K562 (cell line): ENCODE measurements at regions not wholly inside any gene's neighbourhood (a gene's known extent, or its start where the extent isn't known, plus 50 kb on each side); places are given as distances from the start of the nearest gene placed in this dataset.

Experiments used
- ATAC-seq: fragments of 200-7000 bp; cut with Tn5 transposase; 3 replicates; pipeline ENCODE4 v1.9.1; 2020; ENCODE audit warnings: moderate library complexity
- BruUV-seq: library from RNA; stranded (reverse); fragments of 400-500 nt; replicated peaks from 2 replicates; lab custom pipeline; 2021; lab: Mats Ljungman, UMichigan
- CTCF ChIA-PET: fragments of 300-600 bp; formaldehyde crosslinking; extraction: SDS; loops from one replicate; lab custom pipeline; 2021; ENCODE audit warnings: low intra/inter-chr PET ratio; lab: Yijun Ruan, JAX
- POLR2A ChIA-PET: fragments of 300-600, 350-650 bp; sonication (Branson Sonifier 250); formaldehyde crosslinking; extraction: SDS; loops from one replicate; lab custom pipeline; 2021; ENCODE audit warnings: antibody characterized with exemption, inconsistent platforms; lab: Yijun Ruan, JAX
- DNase-seq, 4 experiments: peaks; one replicate each; pipeline versions ENCODE4 v3.0.0 to v3.0.0-alpha.2; 2011 to 2018; ENCODE audit warnings: low spot score in 3 of 4, mixed read lengths in 3 of 4; ENCODE audit errors: extremely low read depth in 1 of 4
- FAIRE-seq: peaks from 2 replicates; lab custom pipeline; 2011; peaks lifted over from hg19 to GRCh38; lab: Jason Lieb, UNC
- H2AFZ ChIP-seq: 2 replicates; pipeline ENCODE4 v1.6.0; 2011; ENCODE audit warnings: low read depth, low read length, control low read depth, inconsistent platforms
- H3K27ac ChIP-seq: fragments of 200-600 bp; 3 replicates; pipeline ENCODE4 v1.8.0; 2011; ENCODE audit warnings: low read depth, mild to moderate bottlenecking, control low read depth, inconsistent platforms, low read length, moderate library complexity, mixed read lengths; ENCODE audit errors: extremely low read depth
- H3K27me3 ChIP-seq, 2 experiments: fragments of 300-600 bp in 1 of 2; 2 replicates in 1 of 2; 3 replicates in 1 of 2; pipeline versions ENCODE4 v1.6.0 to v1.8.0; 2011; ENCODE audit warnings: inconsistent platforms in 2 of 2, low read length in 2 of 2, mild to moderate bottlenecking in 1 of 2, mixed read lengths in 1 of 2, moderate library complexity in 1 of 2; ENCODE audit not compliant: control insufficient read depth in 2 of 2, insufficient read depth in 2 of 2
- H3K36me3 ChIP-seq: fragments of 300-600 bp; 3 replicates; pipeline ENCODE4 v1.8.0; 2011; ENCODE audit warnings: mild to moderate bottlenecking, low read length, inconsistent platforms; ENCODE audit not compliant: control insufficient read depth, insufficient read depth
- H3K4me1 ChIP-seq, 2 experiments: fragments of 200-600 bp in 1 of 2; replicated peaks in 1 of 2; 2 replicates in 1 of 2; 3 replicates in 1 of 2; pipeline versions ENCODE4 v1.5.1 to v1.8.0; 2011; ENCODE audit warnings: inconsistent platforms in 2 of 2, low read length in 2 of 2, mild to moderate bottlenecking in 1 of 2, mixed read lengths in 1 of 2, moderate library complexity in 1 of 2; ENCODE audit not compliant: control insufficient read depth in 2 of 2, insufficient read depth in 2 of 2
- H3K4me2 ChIP-seq: 2 replicates; pipeline ENCODE4 v1.6.1; 2011; ENCODE audit warnings: low read length, control low read depth, inconsistent platforms, mixed read lengths; ENCODE audit not compliant: insufficient read depth
- H3K4me3 ChIP-seq: fragments of 200-600 bp; sonication (generic), shearing (Covaris generic); 2 replicates; pipeline ENCODE4 v1.5.1; 2016; ENCODE audit warnings: control low read depth, inconsistent platforms
- H3K79me2 ChIP-seq: fragments of 200-600 bp; 3 replicates; pipeline ENCODE4 v1.8.0; 2011; ENCODE audit warnings: low read length, inconsistent platforms; ENCODE audit not compliant: control insufficient read depth, insufficient read depth
- H3K9ac ChIP-seq, 2 experiments: 2 replicates each; pipeline versions ENCODE4 v1.6.0 to v1.6.1; 2011; ENCODE audit warnings: low read depth in 2 of 2, low read length in 2 of 2, control low read depth in 1 of 2, inconsistent platforms in 1 of 2, mild to moderate bottlenecking in 1 of 2, mixed read lengths in 1 of 2; ENCODE audit not compliant: insufficient read depth in 1 of 2
- H3K9me1 ChIP-seq: one replicate; pipeline ENCODE4 v1.6.0; 2011; ENCODE audit warnings: inconsistent platforms, mild to moderate bottlenecking, low read length, moderate library complexity; ENCODE audit not compliant: control insufficient read depth, insufficient read depth
- H3K9me3 ChIP-seq: replicated peaks from 2 replicates; pipeline ENCODE4 v1.5.1; 2011; ENCODE audit warnings: low read depth, low read length, inconsistent platforms; ENCODE audit not compliant: control insufficient read depth, insufficient read depth
- H4K20me1 ChIP-seq: replicated peaks from 2 replicates; pipeline ENCODE4 v1.6.1; 2011; ENCODE audit warnings: low read length, inconsistent platforms, mixed read lengths; ENCODE audit not compliant: control insufficient read depth, insufficient read depth
- BCL6 ChIP-seq: fragments of 250-450 bp; sonication (Bioruptor Pico); IDR thresholded peaks from 2 replicates; pipeline ENCODE4 v1.4.0; 2020
- HSF4 ChIP-seq: fragments of 250-450 bp; sonication (Bioruptor Pico); IDR thresholded peaks from 2 replicates; pipeline ENCODE4 v2.1.2; 2022; ENCODE audit warnings: mild to moderate bottlenecking, moderate library complexity, borderline replicate concordance
- KDM4B ChIP-seq, 2 experiments: fragments of 450-650 bp in 1 of 2; sonication (generic) in 1 of 2; IDR thresholded peaks; 2 replicates each; pipeline ENCODE4 v1.6.1; 2016 to 2017; ENCODE audit warnings: borderline replicate concordance in 2 of 2, antibody characterized with exemption in 1 of 2, low read depth in 1 of 2, mild to moderate bottlenecking in 1 of 2
- TSHZ1 ChIP-seq: fragments of 250-450 bp; sonication (Bioruptor Pico); IDR thresholded peaks from 2 replicates; pipeline ENCODE4 v1.4.0; 2020; ENCODE audit warnings: mild to moderate bottlenecking, moderate library complexity
- ZNF586 ChIP-seq: fragments of 450-650 bp; formaldehyde crosslinking; conservative IDR thresholded peaks from 2 replicates; pipeline ENCODE4 v1.4.0; 2020; ENCODE audit warnings: mild to moderate bottlenecking, moderate library complexity
- WGBS: fragments of 100-300 bp; shearing (Covaris generic); methylation state at CpG from one replicate; pipeline ENCODE4 v1.1.6; 2016; ENCODE audit warnings: low coverage, mixed read lengths; ENCODE audit not compliant: insufficient coverage; ENCODE audit errors: missing lambda C conversion rate; 5-methylcytosine and 5-hydroxymethylcytosine counted together
- in situ Hi-C: fragments of 300-500 bp; cut with MboI; formaldehyde crosslinking; loops from 4 replicates; pipeline ENCODE4 v1.15.0; 2018; ENCODE audit warnings: inconsistent platforms, mixed read lengths
- intact Hi-C: fragments of 100-400 bp; cut with micrococcal nuclease; formaldehyde crosslinking; loops from 2 replicates; pipeline ENCODE4 v1.14.2; 2022

- FAIRE-seq (no peak), ATAC-seq (no peak), DNase-seq (no peak)
- H3K4me1 ChIP-seq = peaks cover 0 to 9% of the 10 kb centered on the region in 2 experiments; a peak in 3 of 5 replicates
- 9% methylated on average over 1 of the region's 1 CpG for WGBS
- intact Hi-C loops (no loop called here), in situ Hi-C loops (no loop called here)
- no peak overlapping the region for H3K4me2 ChIP-seq
- no TSS peak for BruUV-seq
- no peak overlapping the region for H3K4me3 ChIP-seq
- TF ChIP-seq HSF4 (CRISPR knock-in tag) (no peak), ZNF586 (CRISPR knock-in tag) (no peak), KDM4B (IDR thresholded peaks at IDR 0.05; ENCODE audit: borderline replicate concordance in 2 of 2, low read depth in 1 of 2) (no peak), BCL6 (CRISPR knock-in tag) (no peak), TSHZ1 (CRISPR knock-in tag) (no peak)
- TF ChIP-seq, all 486 proteins: peak for 0
- Histone ChIP-seq H3K27ac (no peak overlapping the region), H3K79me2 (no peaks in the 10 kb centered on the region), H3K27me3 (peaks cover 0 to 12% of the 10 kb centered on the region in 2 experiments; a peak in 2 of 5 replicates), H2AFZ (no peak overlapping the region), H3K9me3 (no peaks in the 10 kb centered on the region), H3K36me3 (no peaks in the 10 kb centered on the region), H3K9ac (no peak overlapping the region), H3K9me1 (no peaks in the 10 kb centered on the region), H4K20me1 (no peaks in the 10 kb centered on the region)
- ChIA-PET CTCF (no interaction called here), POLR2A (interaction anchor here (0.6 to 1.0 kb wide), 2 partner anchors 11 to 12 kb away, joined by 4 to 6 read pairs; no protein-coding TSS in a partner anchor)
These were observed 83.5 kb downstream of the KLF6 start for GRCh38 chr10:3701491-3701890.
